ENCODE measurements at regions not wholly inside any gene's neighbourhood (a gene's known extent, or its start where the extent isn't known, plus 50 kb on each side); places are given as distances from the start of the nearest gene placed in this dataset.

DNA sequence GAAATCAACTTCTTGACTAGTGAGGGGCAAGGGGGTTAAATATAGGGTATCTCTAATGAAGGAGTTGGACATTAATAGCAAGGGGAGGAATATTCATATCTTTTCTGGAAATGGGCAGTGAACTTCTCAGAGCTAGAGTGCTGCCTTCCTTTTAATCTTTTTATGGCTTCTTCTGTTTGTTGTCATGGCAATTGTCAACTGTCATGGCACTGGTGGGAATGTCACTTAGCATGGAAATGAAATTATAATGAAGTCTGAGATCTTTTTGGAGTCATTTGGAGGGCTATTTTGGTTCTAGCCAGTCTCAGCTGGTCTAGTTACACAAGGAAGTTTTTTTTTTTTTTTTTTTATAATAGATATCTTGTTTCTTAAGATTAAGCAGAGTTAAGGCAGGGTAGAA lies 250.2 kb downstream of the AASDHPPT start:
- TF ChIP-seq, protein P1, sequence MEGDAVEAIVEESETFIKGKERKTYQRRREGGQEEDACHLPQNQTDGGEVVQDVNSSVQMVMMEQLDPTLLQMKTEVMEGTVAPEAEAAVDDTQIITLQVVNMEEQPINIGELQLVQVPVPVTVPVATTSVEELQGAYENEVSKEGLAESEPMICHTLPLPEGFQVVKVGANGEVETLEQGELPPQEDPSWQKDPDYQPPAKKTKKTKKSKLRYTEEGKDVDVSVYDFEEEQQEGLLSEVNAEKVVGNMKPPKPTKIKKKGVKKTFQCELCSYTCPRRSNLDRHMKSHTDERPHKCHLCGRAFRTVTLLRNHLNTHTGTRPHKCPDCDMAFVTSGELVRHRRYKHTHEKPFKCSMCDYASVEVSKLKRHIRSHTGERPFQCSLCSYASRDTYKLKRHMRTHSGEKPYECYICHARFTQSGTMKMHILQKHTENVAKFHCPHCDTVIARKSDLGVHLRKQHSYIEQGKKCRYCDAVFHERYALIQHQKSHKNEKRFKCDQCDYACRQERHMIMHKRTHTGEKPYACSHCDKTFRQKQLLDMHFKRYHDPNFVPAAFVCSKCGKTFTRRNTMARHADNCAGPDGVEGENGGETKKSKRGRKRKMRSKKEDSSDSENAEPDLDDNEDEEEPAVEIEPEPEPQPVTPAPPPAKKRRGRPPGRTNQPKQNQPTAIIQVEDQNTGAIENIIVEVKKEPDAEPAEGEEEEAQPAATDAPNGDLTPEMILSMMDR (IDR thresholded peaks at IDR 0.05; ENCODE audit: low read depth, low read length, poor library complexity, severe bottlenecking), result no peak
- no peak for TF ChIP-seq EZH2phosphoT487 (IDR thresholded peaks at IDR 0.05; ENCODE audit: borderline replicate concordance, low read length)
- H3K9me2 ChIP-seq (replicated peaks; ENCODE audit: control insufficient read depth, low read length), result no peaks in the 10 kb centered on the region
- H3K4me2 ChIP-seq (ENCODE audit: low read length), result no peak overlapping the region
- no peak overlapping the region for H3K27ac ChIP-seq (ENCODE audit: low read depth, low read length)
- no peaks in the 10 kb centered on the region for H3K79me2 ChIP-seq (ENCODE audit: control insufficient read depth, low read length)
- no peaks in the 10 kb centered on the region for H3F3A ChIP-seq (ENCODE audit: control insufficient read depth, insufficient read depth)
- H3K27me3 ChIP-seq (ENCODE audit: control insufficient read depth, low read length), result no peaks in the 10 kb centered on the region
- no peaks in the 10 kb centered on the region for H3K9me3 ChIP-seq (ENCODE audit: control insufficient read depth, insufficient read depth, low read length)
- H3K4me3 ChIP-seq (ENCODE audit: low read length), result no peak overlapping the region
- H4K20me1 ChIP-seq (ENCODE audit: control insufficient read depth, insufficient read depth, low read depth, low read length), result no peaks in the 10 kb centered on the region
- H3K4me1 ChIP-seq (ENCODE audit: control insufficient read depth, low read length), result no peaks in the 10 kb centered on the region
- H3K36me3 ChIP-seq (ENCODE audit: control insufficient read depth, low read length), result no peaks in the 10 kb centered on the region

DNA sequence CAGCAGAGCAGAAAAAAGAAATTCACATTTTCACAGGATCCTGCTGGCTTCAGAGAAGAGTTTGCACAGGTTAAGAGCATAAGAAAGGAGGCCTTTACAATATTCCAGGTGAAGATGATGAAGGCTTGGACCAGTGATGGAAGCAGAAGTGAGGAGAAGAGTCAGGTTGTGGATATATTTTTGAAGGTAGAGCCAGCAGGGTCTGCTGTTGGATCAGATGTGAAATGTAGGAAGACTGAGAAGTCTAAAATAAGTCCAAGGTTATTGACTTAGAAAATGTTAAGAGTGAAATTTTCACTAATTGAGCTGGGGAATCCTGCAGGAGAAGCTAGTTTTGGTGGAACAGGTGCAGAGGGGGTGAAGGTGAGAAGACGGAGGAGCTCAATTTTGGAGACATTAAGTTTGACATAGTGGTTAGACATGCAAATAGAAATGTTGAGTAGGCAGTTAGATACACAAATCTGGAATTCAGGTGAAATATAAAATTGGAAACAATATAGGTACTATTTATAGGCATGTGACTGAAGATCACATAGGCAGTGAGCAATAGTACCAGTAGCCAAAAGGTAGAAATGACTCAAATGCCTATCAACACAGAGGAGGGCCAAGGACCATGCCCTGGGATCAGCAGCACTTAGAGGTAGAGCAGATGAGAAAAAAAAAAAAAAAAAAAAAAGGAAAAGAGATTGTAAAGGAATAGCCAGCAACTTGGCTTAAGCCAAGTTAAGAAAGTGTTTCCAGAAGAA lies 252.0 kb downstream of the AASDHPPT start:
- no peak overlapping the region for H3K4me2 ChIP-seq (ENCODE audit: low read length)
- H3K4me3 ChIP-seq (ENCODE audit: low read length), result no peak overlapping the region
- H4K20me1 ChIP-seq (ENCODE audit: control insufficient read depth, insufficient read depth, low read depth, low read length), result no peaks in the 10 kb centered on the region
- no peaks in the 10 kb centered on the region for H3K36me3 ChIP-seq (ENCODE audit: control insufficient read depth, low read length)
- no peaks in the 10 kb centered on the region for H3K79me2 ChIP-seq (ENCODE audit: control insufficient read depth, low read length)
- H3K27me3 ChIP-seq (ENCODE audit: control insufficient read depth, low read length), result no peaks in the 10 kb centered on the region
- H3K9me3 ChIP-seq (ENCODE audit: control insufficient read depth, insufficient read depth, low read length), result no peaks in the 10 kb centered on the region
- H3F3A ChIP-seq (ENCODE audit: control insufficient read depth, insufficient read depth), result no peaks in the 10 kb centered on the region
- H3K27ac ChIP-seq (ENCODE audit: low read depth, low read length), result no peak overlapping the region
- no peaks in the 10 kb centered on the region for H3K4me1 ChIP-seq (ENCODE audit: control insufficient read depth, low read length)
- TF ChIP-seq, protein P1 (IDR thresholded peaks at IDR 0.05; ENCODE audit: low read depth, low read length, poor library complexity, severe bottlenecking), result no peak
- no peak for TF ChIP-seq EZH2phosphoT487 (IDR thresholded peaks at IDR 0.05; ENCODE audit: borderline replicate concordance, low read length)
- no peaks in the 10 kb centered on the region for H3K9me2 ChIP-seq (replicated peaks; ENCODE audit: control insufficient read depth, low read length)

DNA sequence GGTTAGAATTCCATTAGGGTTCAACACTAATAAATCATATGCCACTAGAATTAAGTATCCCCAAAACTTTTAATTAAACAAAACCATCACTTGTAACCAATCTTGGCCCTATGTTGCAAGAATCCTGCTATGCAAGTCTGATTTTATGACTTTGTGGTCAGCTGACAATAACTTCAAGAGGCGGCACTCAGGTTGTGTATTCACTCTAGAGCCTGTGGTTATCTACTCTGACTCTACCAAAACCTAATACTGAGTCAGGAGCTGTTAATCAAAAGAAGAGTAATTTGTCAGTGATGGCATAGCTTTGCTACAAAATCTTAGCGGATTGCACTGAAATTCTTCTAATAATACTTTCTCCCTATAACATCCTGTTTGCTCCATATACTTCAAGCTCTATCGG lies 253.7 kb downstream of the AASDHPPT start:
- Histone ChIP-seq H3K4me3 (ENCODE audit: low read length) (no peak overlapping the region), H3F3A (ENCODE audit: control insufficient read depth, insufficient read depth) (no peaks in the 10 kb centered on the region), H3K4me2 (ENCODE audit: low read length) (no peak overlapping the region), H3K27ac (ENCODE audit: low read depth, low read length) (no peak overlapping the region), H4K20me1 (ENCODE audit: control insufficient read depth, insufficient read depth, low read depth, low read length) (no peaks in the 10 kb centered on the region), H3K4me1 (ENCODE audit: control insufficient read depth, low read length) (no peaks in the 10 kb centered on the region), H3K9me3 (ENCODE audit: control insufficient read depth, insufficient read depth, low read length) (no peaks in the 10 kb centered on the region), H3K27me3 (ENCODE audit: control insufficient read depth, low read length) (no peaks in the 10 kb centered on the region), H3K36me3 (ENCODE audit: control insufficient read depth, low read length) (no peaks in the 10 kb centered on the region), H3K79me2 (ENCODE audit: control insufficient read depth, low read length) (no peaks in the 10 kb centered on the region), H3K9me2 (replicated peaks; ENCODE audit: control insufficient read depth, low read length) (no peaks in the 10 kb centered on the region)
- TF ChIP-seq EZH2phosphoT487 (IDR thresholded peaks at IDR 0.05; ENCODE audit: borderline replicate concordance, low read length), result no peak
- TF ChIP-seq, protein P1 (IDR thresholded peaks at IDR 0.05; ENCODE audit: low read depth, low read length, poor library complexity, severe bottlenecking), result no peak
